HG03159 (cell line): ENCODE measurements at regions not wholly inside any gene's neighbourhood (a gene's known extent, or its start where the extent isn't known, plus 50 kb on each side); places are given as distances from the start of the nearest gene placed in this dataset.
"Not testable (repeated sequence)": the region's sequence is repeated elsewhere in the genome, so short reads cannot be mapped to it uniquely, and the experiment has no call there.

Source experiments
- ATAC-seq: cut with Tn5 transposase; IDR thresholded peaks from one replicate; pipeline ENCODE4 v1.9.1; 2021; ENCODE audit warnings: mild to moderate bottlenecking, moderate library complexity; ENCODE audit not compliant: unreplicated experiment

DNA sequence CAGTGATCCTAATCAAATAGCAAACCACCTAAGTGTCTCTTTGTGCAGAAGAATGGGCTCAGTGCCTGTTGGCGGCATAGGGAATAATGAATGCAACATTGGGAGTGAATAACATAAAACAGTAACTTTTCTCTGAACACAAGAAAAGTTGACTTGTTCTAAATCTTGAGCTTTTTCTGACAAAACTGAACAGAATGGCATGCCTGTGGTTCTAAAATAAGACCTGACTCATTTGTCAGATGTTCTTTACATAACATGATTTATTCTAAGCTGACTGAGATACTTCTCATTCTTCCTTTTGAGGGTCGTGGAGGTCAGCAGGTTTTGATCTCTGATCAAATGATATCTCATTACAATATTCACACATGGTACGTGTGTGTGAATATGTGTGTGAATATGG, 165.4 kb upstream of the WDR1 start:
- no peak for ATAC-seq

DNA sequence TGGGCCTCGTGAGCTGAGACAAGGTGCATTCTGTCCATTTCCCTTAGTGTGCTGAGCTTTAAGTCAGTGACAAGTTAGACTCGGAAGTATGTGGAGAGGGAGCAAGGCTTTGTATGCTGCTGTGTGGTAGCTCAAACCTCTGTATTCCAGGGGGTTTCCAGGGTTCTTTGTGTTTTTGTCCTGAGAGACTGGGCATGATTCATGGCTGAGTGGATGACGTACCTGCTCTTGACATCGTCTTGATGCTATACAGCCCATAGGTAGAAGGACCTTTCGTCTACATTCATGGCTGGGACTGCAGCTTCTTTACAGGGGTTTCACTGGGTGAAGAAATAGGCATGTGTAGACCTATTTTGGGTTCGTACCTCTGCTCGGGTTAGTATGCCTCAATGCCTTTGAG, 162.7 kb upstream of the WDR1 start:
- no peak for ATAC-seq

DNA sequence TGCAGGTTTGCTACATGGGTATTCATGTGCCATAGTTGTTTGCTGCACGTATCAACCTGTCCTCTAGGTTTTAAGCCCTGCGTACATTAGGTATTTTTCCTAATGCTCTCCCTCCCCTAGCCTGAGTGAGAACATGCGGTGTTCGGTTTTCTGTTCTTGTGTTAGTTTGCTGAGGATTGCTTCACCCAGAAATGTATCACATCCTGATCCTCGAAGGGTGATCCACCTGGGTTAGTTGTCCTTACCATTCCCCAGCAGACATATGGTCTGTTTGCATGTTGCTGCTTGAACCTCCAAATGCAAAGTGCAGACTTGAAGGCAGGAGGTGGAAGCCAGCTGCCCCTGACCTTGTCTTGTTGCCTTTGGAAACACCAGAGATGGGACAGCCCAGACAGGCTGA, 161.5 kb upstream of the WDR1 start:
- no peak for ATAC-seq

DNA sequence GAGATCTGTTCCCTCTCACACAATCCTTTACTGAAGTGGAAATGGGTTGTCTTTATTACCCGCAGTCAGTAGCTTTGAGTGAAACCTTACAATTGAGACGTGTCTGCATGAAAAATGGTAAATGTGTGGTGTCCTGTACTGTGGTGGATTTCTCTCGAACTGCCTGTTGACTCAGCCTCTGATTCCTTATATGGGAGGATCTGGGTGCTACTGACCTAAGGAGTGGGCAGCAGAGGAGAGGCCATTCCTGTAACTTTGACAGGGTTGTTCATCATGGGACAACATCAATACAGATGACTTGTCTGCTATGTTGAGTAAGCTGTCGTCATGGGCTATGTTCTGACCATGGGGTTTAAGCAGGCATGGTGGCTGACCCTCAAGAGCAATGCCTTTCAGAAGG, 159.6 kb upstream of the WDR1 start:
- no peak for ATAC-seq

DNA sequence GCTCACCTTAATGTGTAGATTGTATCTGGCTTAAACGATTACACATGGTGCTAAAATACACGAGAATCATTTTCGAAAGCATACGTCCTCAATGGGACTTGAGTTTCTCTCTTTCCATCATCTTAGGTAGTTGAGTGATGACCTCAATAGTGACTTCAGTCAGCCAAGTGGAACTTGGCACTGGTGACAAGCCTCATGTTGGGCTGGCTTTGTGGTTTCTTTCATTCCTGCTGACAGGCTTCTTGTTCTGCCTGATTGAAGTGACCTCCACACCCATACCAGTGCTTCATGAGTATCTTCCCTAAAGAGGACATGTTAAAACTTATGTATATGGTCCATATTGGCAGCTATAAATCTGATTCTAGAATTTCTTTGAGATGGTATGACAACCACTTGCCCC, 159.1 kb upstream of the WDR1 start:
- no peak for ATAC-seq

DNA sequence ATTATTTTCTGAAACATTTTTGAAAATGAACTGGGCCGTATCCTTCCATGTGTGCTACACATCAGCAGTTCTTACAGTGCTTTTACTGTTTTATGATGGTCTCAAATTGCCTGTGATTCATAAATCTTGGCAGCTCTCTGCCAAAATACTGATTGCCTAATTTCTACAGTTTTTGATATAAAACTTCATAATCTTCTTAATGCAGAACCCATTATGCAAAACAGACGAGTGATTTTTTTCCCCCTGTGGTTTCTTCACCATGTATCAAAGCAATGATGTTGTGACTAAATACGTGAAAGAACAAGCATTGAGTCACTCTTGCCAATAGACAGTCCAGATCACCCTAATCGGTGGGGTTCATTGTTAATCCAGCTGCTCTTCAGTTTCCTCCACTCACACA, 156.4 kb upstream of the WDR1 start:
- no peak for ATAC-seq

DNA sequence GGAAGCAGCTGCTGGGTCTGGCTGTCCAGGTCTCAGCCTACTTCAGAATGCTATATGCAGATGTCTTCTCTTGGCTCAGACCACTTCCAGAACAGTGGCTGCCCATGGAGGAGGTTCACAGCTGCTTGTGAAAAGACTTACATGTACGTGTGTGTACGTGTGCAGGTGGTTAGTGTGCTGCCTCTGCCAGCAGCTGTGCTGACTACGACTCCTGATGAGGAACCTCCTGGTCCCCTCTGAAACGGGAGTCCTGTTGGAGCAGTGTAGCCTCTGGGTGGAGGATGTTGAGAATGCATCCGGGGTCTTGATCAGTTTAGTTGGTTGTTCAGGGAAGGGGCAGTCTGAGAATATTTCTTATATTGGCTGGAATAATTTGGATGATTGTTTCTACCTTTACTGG, 155.9 kb upstream of the WDR1 start:
- ATAC-seq: no peak

DNA sequence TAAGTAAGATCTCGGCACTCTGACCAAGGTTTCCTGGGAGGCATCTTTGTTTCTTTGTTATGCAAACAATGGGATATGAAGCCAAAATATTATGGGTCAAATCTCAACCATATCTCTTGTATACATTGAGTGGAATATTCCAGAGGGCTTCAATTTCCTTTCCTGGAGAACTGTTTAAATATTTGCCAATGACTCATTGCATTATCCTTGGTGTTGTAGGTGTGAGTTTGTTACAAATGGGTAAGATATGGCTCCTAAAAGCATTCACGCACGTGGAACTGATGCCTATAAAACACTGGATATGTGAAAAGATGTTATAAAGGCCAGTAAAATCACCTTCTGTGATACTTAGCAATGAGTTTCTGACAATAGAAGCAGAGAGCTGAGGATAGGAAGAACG, 150.5 kb upstream of the WDR1 start:
- ATAC-seq: no peak

DNA sequence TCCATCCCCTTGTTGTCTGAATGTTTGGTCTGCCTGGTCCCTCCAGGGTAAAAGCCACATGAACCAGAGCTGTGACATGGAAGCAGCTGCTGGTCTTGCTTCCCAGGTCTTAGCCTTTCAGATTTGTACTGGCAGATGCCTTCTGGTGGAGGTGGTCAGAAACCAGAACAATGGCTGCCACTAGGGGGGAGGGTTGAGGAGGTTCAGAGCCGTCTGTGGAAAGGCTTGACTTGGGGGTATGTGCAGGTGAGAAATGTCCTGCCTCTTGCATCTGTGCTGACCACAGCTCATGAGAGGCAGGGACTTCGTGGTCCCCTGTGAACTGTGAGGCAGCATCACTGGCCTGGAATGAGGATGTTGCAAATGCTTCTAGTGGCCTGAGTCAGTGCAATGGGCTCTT, 144.2 kb upstream of the WDR1 start:
- no peak for ATAC-seq

DNA sequence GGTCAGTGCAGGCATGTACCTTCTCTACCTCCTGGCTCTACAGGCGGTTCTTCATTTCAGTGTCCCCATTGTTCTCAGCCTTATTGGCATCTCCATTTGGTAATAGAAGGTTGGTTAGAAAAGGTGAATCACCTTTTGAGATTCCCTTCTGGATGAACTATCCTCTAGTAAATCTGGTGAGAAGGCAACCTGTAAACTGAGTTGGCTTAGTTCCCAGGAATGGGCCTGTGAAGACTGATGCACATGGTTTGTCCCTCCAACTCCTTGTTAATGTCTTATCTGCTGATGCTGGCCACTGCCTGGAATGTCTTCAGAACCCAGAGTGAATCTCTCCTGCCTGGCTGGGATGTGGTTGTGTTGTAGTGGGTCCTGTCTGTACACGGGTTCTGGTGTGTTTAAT, 143.4 kb upstream of the WDR1 start:
- no peak for ATAC-seq

DNA sequence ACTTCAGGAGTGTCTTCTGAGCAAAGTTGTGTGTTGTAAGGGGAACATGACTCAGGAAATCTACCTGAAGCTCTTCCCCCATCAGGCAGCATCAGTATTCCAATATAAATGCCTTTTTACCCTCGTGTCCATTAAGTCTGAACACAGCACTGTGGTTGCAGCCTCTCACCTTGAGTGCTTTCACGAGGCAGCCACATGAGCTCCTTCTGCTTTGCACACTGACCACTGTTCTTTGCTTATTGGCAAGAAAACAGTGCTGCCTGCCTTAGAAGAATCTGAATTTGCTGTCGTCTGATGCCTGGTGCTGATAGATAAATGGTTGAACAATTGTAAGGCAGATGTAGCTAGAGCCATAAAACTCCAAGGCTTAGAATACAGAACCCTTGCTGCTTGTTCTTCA, 139.6 kb upstream of the WDR1 start:
- no peak for ATAC-seq

DNA sequence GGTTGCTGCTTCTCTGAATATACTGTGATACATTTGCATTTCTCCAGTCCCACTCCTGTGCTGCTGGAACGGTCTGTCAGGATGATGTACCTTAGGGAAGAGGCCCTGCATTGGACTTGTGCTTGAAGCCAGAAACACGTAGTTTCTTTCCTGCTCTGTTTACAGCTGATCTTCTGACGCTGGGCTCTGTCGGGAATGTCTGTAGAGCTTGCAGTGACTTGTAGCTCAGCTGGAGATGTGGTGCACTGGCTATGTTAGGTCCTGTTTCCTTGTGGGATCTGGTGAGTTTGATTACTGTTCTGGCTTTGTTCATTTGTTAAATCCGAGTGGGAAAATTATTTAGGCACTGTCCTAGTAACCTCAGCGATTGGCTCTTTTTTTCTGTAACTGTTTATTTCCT, 137.2 kb upstream of the WDR1 start:
- ATAC-seq: no peak

DNA sequence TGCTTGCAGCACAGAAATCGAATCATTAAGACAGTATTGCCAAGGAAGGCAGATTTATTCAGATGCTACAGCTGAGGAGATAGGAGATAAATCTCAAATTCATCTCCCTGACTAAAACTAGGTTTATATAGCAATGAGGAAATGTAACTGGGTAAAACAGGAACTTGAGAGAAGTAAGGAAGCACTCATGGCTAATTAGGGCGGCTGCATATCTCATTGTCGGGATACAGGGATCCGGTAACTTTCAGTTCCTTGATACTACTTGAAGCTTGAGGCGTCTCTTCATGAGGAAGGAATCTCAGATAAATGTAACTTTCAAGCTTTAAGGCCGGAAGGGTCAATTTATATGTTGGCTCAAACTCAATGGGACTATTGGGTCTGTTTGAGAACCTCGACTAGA, 129.2 kb upstream of the WDR1 start:
- ATAC-seq: no peak

DNA sequence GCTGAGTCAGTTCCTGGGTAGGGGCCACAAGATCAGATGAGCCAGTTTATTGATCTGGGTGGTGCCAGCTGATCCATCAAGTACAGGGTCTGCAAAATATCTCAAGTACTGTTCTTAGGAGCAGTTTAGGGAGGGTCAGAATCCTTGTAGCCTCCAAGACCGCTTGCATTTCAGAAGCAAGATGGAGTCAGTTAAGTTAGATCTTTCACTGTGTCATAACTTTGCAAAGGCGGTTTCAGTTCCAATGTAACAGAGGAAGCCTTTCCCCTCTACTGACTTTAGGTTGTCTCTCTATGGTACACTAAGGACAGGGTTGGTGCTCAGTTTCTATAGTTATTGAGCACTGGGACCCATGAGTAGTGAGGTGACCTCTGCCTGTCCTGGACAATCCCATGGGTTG, 127.3 kb upstream of the WDR1 start:
- ATAC-seq: no peak

DNA sequence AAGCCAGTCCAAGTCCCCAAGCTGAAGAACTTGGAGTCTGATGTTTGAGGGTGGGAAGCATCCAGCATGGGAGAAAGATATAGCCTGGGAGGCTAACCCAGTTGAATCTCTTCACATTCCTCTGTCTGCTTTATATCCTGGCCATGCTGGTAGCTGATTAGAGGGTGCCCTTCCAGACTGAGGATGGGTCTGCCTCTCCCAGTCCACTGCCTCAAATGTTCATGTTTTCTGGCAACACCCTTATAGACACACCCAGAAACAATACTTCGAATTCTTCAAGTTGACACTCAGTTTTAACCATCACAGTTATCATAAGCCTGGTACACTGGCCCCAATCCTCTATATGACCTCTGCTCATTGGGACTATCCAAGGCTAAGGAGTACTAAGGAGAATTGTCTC, 124.1 kb upstream of the WDR1 start:
- ATAC-seq: no peak

DNA sequence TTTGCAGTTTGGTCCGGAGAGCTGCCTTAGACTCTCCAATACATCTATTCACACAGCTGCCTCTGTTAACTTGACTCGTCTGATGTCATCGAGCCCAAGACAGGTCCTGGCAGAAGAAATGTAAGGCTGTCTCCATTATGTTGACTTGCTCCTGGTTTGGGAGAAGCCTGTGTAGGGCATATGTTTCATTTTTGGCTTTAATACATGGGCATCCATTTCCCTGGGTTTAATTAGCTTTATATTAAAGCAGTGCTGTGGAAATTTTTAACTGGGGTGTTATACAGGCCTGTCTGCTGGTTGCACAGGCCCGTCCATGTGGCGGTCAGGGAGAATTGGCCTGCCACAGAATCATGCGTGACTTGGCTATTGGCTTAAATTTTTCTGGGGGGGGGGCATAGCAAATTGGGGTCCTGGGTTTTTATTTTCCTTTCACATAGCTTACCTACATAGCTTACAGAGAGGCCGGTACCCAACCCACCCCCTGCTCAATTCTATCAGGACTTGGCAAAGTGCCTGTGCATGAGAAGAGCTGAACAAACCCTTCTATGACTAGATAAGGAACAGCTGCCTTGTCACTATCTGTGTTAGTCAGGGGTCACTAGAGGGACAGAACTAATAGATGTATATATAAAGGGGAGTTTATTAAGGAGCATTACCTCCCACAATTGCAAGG, 123.5 kb upstream of the WDR1 start:
- ATAC-seq: no peak

DNA sequence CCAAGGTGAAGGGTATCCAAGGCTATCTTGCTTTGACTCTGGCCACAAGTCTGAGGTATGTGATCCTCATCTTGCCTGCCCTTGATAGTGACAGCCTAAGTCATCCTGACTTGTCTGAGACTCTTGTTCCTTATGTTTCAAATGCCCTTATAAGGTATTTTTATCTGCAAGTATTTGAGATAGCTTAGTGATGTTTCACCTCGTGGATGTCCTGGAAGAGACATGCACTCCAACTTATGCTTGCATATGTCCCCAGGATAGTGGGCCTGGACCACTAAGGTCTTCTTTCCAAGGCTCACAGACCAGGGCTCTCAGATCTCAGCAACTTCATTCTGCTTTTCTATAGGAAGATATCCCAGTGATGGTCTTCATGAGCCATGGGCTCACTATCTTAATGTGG, 120.5 kb upstream of the WDR1 start:
- no peak for ATAC-seq

DNA sequence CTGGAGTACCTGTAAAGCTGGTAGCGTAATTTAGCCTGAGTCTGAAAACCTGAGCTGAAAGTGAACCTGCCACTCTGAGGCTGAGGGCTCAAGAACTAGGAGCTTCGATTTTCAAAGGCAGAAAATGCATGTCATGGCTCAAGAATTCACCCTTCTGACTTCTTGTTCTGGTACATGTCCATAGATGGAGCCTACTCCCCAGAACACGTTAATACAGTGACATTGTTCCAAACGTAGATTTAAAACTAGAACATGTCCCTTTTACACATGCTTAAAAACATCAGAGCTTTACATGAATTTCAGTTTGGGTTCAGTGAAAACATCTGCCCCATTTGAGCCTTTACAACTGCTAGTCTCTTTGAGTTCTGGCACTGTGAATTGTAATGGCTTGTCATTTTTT, 115.5 kb upstream of the WDR1 start:
- no peak for ATAC-seq

DNA sequence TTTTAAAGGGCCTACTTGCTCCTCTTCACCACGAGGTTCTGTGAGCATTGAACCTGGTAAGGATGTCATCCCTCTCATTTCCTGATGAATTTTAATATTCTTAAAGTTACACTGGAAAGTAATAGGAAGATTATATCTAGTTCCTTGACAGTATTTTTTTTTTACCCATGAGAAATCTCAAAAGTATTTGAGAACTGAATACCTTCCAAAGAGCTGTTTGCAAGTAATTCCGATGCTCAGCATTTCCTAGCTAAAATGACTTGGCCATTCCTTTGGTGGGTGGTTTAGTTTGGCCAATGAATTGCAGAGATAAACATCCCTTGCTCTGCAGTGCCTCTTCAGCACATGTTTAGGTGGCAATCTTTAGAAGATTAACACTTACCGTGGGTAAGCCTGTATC, 110.2 kb upstream of the WDR1 start:
- ATAC-seq: no peak

DNA sequence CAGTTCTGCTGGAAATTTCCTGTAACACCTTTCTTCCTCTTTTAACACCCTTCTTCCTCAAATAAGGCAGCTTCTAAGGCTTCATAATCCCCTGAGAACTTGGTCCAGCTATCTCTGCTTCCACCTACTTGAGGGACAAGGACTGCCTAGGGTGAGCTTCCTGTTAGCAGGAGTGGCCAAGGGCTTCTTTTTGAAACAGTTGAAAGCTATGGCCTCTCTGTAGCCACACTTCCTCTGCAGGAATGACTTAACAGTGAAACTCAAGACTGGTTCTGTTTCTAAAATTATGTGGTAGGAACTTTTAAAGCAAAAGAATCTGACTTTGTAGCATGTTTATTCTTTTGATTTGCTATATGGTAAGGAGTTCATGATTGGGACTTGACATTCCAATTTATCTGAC, 108.5 kb upstream of the WDR1 start:
- no peak for ATAC-seq

DNA sequence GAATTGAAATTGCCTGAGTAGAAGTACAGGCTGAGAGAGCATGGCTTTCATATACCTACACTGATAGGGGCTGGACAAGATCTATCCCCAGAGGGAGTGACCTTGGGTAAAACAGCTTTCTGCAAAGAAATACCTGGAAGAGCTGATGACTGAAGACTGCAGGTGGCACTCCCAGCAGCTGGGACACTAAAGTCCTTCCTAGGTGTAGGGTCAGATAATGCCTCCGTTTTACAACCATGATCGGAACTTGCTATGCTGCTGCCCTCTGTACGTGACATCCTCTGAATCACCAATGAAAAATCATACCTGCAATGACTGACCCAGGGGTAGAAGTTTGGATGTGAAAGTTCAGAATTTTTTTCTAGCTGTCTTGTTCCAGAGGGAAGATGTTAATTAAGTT, 107.2 kb upstream of the WDR1 start:
- ATAC-seq: no peak

DNA sequence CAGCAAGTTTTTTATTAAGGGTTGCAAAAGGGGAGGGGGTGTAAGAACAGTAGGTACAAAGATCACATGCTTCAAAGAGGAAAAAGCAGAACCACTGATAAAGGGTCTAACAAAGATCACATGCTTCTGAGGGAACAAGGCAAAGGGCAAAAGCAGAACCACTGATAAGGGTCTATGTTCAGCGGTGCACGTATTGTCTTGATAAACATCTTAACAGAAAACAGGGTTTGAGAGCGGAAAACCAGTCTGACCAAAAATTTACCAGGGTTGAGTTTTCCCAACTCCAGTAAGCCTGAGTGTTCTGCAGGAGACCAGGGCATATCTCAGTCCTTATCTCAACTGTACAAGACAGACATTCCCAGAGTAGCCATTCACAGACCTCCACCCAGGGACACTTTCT, 96.9 kb upstream of the WDR1 start:
- not testable (repeated sequence) for ATAC-seq

DNA sequence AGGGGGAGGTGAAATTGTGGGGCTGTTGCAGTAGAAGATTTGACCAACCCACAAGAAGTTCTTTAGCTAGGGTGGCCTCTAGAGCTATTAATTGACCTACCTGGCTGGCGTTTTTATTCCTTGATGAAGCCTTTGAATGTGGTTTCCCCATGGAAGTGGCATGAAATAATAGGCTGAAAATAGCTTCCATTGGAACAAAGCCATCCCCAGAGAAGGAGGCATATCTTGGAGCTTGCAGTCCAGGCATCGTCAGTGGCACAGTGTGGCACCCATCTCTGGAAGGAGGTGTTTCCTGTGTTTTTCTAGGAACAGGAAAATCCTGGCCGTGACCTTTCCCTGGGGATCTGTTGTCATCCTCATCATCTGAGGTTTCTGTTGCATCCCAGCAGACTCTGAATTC, 96.3 kb upstream of the WDR1 start:
- ATAC-seq: no peak

DNA sequence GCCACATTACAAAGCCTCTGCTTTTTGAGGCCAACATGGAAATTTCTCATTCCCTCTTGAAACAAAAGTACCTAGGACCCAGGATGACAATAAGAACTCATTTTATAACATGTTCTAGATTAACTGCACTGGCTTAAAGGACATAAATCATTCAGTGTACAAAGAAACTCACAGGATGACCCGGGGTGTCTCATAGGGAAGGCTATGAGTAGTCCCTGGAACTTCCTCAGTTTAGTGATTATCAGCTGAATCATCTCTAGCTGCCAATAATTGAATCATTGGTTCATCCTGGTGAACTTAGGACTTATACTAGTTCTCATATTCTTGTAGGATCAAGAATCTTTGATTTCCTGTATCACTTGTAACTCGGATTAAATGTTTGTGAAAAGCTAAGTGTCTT, 95.8 kb upstream of the WDR1 start:
- ATAC-seq: no peak
